ENCODE measurements at regions not wholly inside any gene's neighbourhood (a gene's known extent, or its start where the extent isn't known, plus 50 kb on each side); places are given as distances from the start of the nearest gene placed in this dataset.

GRCh38 chr1:5516756-5517155, 475.5 kb downstream of the NPHP4 start:
- TF ChIP-seq KAT2A (conservative IDR thresholded peaks at IDR 0.05; ENCODE audit: control insufficient read depth, low read depth, low read length) (no peak), CHD1 (IDR thresholded peaks at IDR 0.05; ENCODE audit: low read depth, low read length) (no peak), CHD2 (IDR thresholded peaks at IDR 0.05; ENCODE audit: borderline replicate concordance, low read depth, low read length) (no peak), ZNF384 (IDR thresholded peaks at IDR 0.05; ENCODE audit: borderline replicate concordance, low read depth, low read length) (no peak), POLR2AphosphoS5 (IDR thresholded peaks at IDR 0.05; ENCODE audit: low read length) (no peak), TCF12 (IDR thresholded peaks at IDR 0.05; ENCODE audit: low read depth, low read length) (no peak), GATAD2B (conservative IDR thresholded peaks at IDR 0.05; ENCODE audit: low read depth) (no peak), SUZ12 (IDR thresholded peaks at IDR 0.05; ENCODE audit: unreplicated experiment) (no peak), GABPA (IDR thresholded peaks at IDR 0.05; ENCODE audit: low read depth) (no peak), TBL1XR1 (IDR thresholded peaks at IDR 0.05; ENCODE audit: low read depth, low read length) (no peak), EP300 (IDR thresholded peaks at IDR 0.05; ENCODE audit: borderline replicate concordance in 1 of 2, control insufficient read depth in 1 of 2, low read depth in 2 of 2, low read length in 2 of 2) (no peak)
- TF ChIP-seq, protein P1, sequence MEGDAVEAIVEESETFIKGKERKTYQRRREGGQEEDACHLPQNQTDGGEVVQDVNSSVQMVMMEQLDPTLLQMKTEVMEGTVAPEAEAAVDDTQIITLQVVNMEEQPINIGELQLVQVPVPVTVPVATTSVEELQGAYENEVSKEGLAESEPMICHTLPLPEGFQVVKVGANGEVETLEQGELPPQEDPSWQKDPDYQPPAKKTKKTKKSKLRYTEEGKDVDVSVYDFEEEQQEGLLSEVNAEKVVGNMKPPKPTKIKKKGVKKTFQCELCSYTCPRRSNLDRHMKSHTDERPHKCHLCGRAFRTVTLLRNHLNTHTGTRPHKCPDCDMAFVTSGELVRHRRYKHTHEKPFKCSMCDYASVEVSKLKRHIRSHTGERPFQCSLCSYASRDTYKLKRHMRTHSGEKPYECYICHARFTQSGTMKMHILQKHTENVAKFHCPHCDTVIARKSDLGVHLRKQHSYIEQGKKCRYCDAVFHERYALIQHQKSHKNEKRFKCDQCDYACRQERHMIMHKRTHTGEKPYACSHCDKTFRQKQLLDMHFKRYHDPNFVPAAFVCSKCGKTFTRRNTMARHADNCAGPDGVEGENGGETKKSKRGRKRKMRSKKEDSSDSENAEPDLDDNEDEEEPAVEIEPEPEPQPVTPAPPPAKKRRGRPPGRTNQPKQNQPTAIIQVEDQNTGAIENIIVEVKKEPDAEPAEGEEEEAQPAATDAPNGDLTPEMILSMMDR (IDR thresholded peaks at IDR 0.05 in 2 of 3, conservative IDR thresholded peaks at IDR 0.05 in 1 of 3; ENCODE audit: control insufficient read depth in 2 of 3, extremely low read depth in 1 of 3, insufficient read depth in 1 of 3, low read depth in 3 of 3, low read length in 3 of 3) = no peak
